ENCODE measurements at regions not wholly inside any gene's neighbourhood (a gene's known extent, or its start where the extent isn't known, plus 50 kb on each side); places are given as distances from the start of the nearest gene placed in this dataset.

DNA sequence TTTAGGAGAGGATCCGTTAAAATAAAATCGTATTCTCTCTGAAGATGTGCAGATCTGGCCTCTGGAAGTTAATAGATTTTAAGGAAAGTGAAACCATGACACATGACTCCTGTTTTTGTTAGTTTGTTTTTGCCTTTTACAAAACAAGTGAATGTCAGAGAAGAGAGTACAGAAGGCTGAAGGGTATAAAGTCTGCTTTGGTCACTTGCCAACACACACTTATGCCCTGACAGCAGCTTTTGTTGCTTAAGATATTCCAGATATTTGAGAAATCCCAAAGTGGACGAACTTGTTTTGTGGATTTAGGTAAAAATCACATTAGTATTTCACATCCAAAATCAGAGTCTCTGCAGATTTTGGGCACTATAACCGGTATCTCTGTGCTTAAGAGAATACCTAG, 192.4 kb upstream of the RASGEF1B start:
- H3K4me1 ChIP-seq, result peaks cover 0 to 7% (median 0%) of the 10 kb centered on the region in 4 donors
- DNase-seq, result peak in 1 of 2 donors; percentile 34
- no peaks in the 10 kb centered on the region for H3K27me3 ChIP-seq
- WGBS, 5 donors, result 62 to 72% (median 66%) methylated on average over 4 of the region's 4 CpGs
- intact Hi-C loops (cut with DNase I; ENCODE audit: low total_unique reads), result no loop called here
- TF ChIP-seq EP300 (IDR thresholded peaks at IDR 0.05), result no peak
- TF ChIP-seq CTCF (IDR thresholded peaks at IDR 0.05), result no peak
- TF ChIP-seq POLR2A (IDR thresholded peaks at IDR 0.05), result no peak
- no peak overlapping the region for H3K27ac ChIP-seq
- no peak overlapping the region for H3K4me3 ChIP-seq
- no peaks in the 10 kb centered on the region for H3K36me3 ChIP-seq
- H3K9me3 ChIP-seq, result no peaks in the 10 kb centered on the region

DNA sequence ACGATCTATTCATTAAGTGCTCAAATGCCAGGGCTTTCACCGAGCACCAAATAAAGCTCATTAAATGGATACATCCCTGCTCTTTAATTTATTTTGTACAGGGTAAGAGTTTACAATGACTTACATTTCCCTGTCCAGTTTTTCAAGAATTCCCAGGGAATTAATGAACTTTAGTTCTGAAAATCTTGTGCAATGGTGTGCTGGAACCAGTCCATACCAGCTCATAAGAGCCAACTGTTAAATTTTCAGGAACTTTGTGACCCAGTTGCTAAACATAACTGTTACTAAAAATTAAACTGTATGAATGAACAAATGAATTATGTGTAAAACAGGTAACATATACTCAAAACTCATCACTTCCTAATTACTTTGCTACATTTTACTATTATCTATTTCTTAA, 191.7 kb upstream of the RASGEF1B start:
- 76 to 94% (median 91%) methylated on average over 2 of the region's 2 CpGs for WGBS, 5 donors
- DNase-seq, result no peak
- Histone ChIP-seq H3K9me3 (no peaks in the 10 kb centered on the region), H3K4me3 (no peak overlapping the region), H3K36me3 (no peaks in the 10 kb centered on the region), H3K4me1 (peaks cover 0 to 7% (median 0%) of the 10 kb centered on the region in 4 donors), H3K27me3 (no peaks in the 10 kb centered on the region), H3K27ac (no peak overlapping the region)
- intact Hi-C loops (cut with DNase I; ENCODE audit: low total_unique reads), result no loop called here
- TF ChIP-seq CTCF (IDR thresholded peaks at IDR 0.05) (no peak), POLR2AphosphoS5 (IDR thresholded peaks at IDR 0.05) (no peak), POLR2A (IDR thresholded peaks at IDR 0.05) (no peak), EP300 (IDR thresholded peaks at IDR 0.05) (no peak)

DNA sequence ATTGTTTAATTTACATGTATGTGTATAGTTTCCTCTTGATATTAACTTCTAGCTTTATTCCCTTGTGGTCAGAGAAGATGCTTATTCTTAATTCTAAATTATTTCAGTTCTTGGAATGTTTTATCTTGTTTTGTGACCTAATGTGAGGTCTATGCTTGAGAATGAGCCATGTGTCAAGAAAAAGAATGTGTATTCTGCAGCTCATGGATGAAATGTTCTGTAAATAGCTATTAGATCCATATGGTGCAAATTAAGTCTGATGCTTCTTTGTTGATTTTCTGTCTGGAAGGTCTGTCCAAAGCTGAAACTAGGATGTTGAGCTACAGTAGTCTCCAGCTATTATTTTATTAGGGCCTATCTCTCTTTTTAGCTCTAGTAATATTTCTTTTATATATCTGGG, 187.3 kb upstream of the RASGEF1B start:
- intact Hi-C loops (cut with DNase I; ENCODE audit: low total_unique reads), result no loop called here
- Histone ChIP-seq H3K36me3 (no peaks in the 10 kb centered on the region), H3K27me3 (no peaks in the 10 kb centered on the region), H3K4me1 (peaks cover 0 to under 1% (median 0%) of the 10 kb centered on the region in 4 donors), H3K4me3 (no peak overlapping the region), H3K9me3 (no peaks in the 10 kb centered on the region), H3K27ac (no peak overlapping the region)
- TF ChIP-seq EP300 (IDR thresholded peaks at IDR 0.05), result no peak
- TF ChIP-seq POLR2AphosphoS5 (IDR thresholded peaks at IDR 0.05), result no peak
- TF ChIP-seq POLR2A (IDR thresholded peaks at IDR 0.05), result no peak
- no peak for TF ChIP-seq CTCF (IDR thresholded peaks at IDR 0.05)
- DNase-seq, result peak in 1 of 2 donors; percentile 47

GRCh38 chr4:81652069-81652478, 180.4 kb upstream of the RASGEF1B start:
- 81 to 93% (median 88%) methylated on average over 2 of the region's 2 CpGs for WGBS, 5 donors
- no peak overlapping the region for H3K4me3 ChIP-seq
- DNase-seq, result no peak
- intact Hi-C loops (cut with DNase I; ENCODE audit: low total_unique reads), result no loop called here
- H3K27ac ChIP-seq, result no peak overlapping the region
- peaks cover 0 to 16% (median 0%) of the 10 kb centered on the region in 4 donors for H3K4me1 ChIP-seq
- no peaks in the 10 kb centered on the region for H3K36me3 ChIP-seq
- TF ChIP-seq CTCF (IDR thresholded peaks at IDR 0.05) (no peak), POLR2A (IDR thresholded peaks at IDR 0.05) (no peak), EP300 (IDR thresholded peaks at IDR 0.05) (no peak), POLR2AphosphoS5 (IDR thresholded peaks at IDR 0.05) (no peak)
- no peaks in the 10 kb centered on the region for H3K27me3 ChIP-seq
- H3K9me3 ChIP-seq, result no peaks in the 10 kb centered on the region
